WTC11 (cell line): ENCODE measurements at regions not wholly inside any gene's neighbourhood (a gene's known extent, or its start where the extent isn't known, plus 50 kb on each side); places are given as distances from the start of the nearest gene placed in this dataset.

Source experiments
- CBFB ChIP-seq: sonication (generic); formaldehyde crosslinking; IDR thresholded peaks from 2 replicates; pipeline ENCODE4 v1.8.1; 2022; ENCODE audit warnings: mild to moderate bottlenecking, low read depth, missing genetic modification reagents
- ETV6 ChIP-seq: sonication (generic); formaldehyde crosslinking; IDR thresholded peaks from 2 replicates; pipeline ENCODE4 v1.8.1; 2022; ENCODE audit warnings: mild to moderate bottlenecking, missing genetic modification reagents
- GRHL2 ChIP-seq: fragments of 250-450 bp; sonication (Bioruptor Pico); IDR thresholded peaks from 2 replicates; pipeline ENCODE4 v1.8.0; 2022; ENCODE audit warnings: mild to moderate bottlenecking, moderate library complexity; ENCODE audit not compliant: insufficient replicate concordance, severe bottlenecking
- GTF2I ChIP-seq: fragments of 250-450 bp; sonication (Bioruptor Pico); conservative IDR thresholded peaks from 2 replicates; pipeline ENCODE4 v1.4.0; 2021; ENCODE audit warnings: mild to moderate bottlenecking
- NFYB ChIP-seq: sonication (generic); formaldehyde crosslinking; conservative IDR thresholded peaks from 2 replicates; pipeline ENCODE4 v1.8.0; 2022; ENCODE audit warnings: low read depth, missing genetic modification reagents
- TF ChIP-seq, protein P1 (sequence below): fragments of 200-600 bp; IDR thresholded peaks from 2 replicates; pipeline ENCODE4 v1.8.0; 2022; ENCODE audit warnings: antibody characterized with exemption
- TF ChIP-seq, protein P2 (sequence below): sonication (generic); formaldehyde crosslinking; IDR thresholded peaks from 2 replicates; pipeline ENCODE4 v1.8.0; 2022; ENCODE audit warnings: mild to moderate bottlenecking, missing genetic modification reagents
- TF ChIP-seq, protein P3 (sequence below): fragments of 250-450 bp; sonication (Bioruptor Pico); IDR thresholded peaks from 2 replicates; pipeline ENCODE4 v1.8.0; 2021; ENCODE audit warnings: mild to moderate bottlenecking

DNA sequence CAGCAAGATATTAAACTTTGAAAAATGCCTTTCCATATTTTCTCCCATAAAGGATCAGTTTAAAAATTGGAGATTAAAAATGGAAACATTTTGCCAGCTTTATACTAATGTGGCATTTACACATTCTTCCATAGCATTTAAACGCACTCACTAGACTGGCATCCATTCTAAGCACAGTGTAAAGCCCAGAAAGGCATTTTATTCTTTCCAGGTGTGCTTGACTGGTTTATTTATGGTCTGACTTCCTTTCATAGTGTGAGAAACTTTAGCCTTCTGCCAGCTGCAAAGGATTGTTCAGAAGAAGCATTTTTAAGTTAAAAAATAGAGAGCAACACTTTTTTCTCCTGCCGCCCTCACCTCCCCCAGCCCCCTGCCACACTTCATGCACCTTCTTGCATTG lies 271.7 kb upstream of the PSMD7 start:
- TF ChIP-seq, protein P1, sequence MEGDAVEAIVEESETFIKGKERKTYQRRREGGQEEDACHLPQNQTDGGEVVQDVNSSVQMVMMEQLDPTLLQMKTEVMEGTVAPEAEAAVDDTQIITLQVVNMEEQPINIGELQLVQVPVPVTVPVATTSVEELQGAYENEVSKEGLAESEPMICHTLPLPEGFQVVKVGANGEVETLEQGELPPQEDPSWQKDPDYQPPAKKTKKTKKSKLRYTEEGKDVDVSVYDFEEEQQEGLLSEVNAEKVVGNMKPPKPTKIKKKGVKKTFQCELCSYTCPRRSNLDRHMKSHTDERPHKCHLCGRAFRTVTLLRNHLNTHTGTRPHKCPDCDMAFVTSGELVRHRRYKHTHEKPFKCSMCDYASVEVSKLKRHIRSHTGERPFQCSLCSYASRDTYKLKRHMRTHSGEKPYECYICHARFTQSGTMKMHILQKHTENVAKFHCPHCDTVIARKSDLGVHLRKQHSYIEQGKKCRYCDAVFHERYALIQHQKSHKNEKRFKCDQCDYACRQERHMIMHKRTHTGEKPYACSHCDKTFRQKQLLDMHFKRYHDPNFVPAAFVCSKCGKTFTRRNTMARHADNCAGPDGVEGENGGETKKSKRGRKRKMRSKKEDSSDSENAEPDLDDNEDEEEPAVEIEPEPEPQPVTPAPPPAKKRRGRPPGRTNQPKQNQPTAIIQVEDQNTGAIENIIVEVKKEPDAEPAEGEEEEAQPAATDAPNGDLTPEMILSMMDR = no peak
- TF ChIP-seq GTF2I (CRISPR knock-in tag) (no peak), GRHL2 (CRISPR knock-in tag) (no peak), NFYB (CRISPR knock-in tag) (no peak), CBFB (CRISPR knock-in tag) (no peak), ETV6 (CRISPR knock-in tag) (no peak)
- TF ChIP-seq, protein P2, sequence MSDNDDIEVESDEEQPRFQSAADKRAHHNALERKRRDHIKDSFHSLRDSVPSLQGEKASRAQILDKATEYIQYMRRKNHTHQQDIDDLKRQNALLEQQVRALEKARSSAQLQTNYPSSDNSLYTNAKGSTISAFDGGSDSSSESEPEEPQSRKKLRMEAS (CRISPR knock-in tag) = no peak
- TF ChIP-seq, protein P3, sequence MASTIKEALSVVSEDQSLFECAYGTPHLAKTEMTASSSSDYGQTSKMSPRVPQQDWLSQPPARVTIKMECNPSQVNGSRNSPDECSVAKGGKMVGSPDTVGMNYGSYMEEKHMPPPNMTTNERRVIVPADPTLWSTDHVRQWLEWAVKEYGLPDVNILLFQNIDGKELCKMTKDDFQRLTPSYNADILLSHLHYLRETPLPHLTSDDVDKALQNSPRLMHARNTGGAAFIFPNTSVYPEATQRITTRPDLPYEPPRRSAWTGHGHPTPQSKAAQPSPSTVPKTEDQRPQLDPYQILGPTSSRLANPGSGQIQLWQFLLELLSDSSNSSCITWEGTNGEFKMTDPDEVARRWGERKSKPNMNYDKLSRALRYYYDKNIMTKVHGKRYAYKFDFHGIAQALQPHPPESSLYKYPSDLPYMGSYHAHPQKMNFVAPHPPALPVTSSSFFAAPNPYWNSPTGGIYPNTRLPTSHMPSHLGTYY = no peak
